GM12891 (cell line): ENCODE measurements at regions not wholly inside any gene's neighbourhood (a gene's known extent, or its start where the extent isn't known, plus 50 kb on each side); places are given as distances from the start of the nearest gene placed in this dataset.
"Not testable (repeated sequence)": the region's sequence is repeated elsewhere in the genome, so short reads cannot be mapped to it uniquely, and the experiment has no call there.

Experiments
- DNase-seq: peaks from one replicate; pipeline ENCODE4 v3.0.0; 2011; ENCODE audit warnings: low spot score; ENCODE audit not compliant: insufficient read length
- FAIRE-seq: peaks from 2 replicates; lab custom pipeline; 2011; peaks lifted over from hg19 to GRCh38; lab: Jason Lieb, UNC
- PAX5 ChIP-seq: IDR thresholded peaks from 2 replicates; pipeline ENCODE4 v1.6.1; 2011; ENCODE audit warnings: low read length, moderate library complexity, mild to moderate bottlenecking; ENCODE audit not compliant: insufficient read depth, severe bottlenecking
- POLR2A ChIP-seq: IDR thresholded peaks from 2 replicates; pipeline ENCODE4 v1.6.1; 2011; ENCODE audit warnings: low read depth, low read length, control low read depth
- POLR2AphosphoS5 ChIP-seq: IDR thresholded peaks from 2 replicates; pipeline ENCODE4 v1.6.1; 2011; ENCODE audit warnings: low read depth, low read length, control low read depth
- POU2F2 ChIP-seq: IDR thresholded peaks from 2 replicates; pipeline ENCODE4 v1.6.1; 2011; ENCODE audit warnings: low read depth, mild to moderate bottlenecking, control low read depth, low read length, moderate library complexity
- SPI1 ChIP-seq: IDR thresholded peaks from 2 replicates; pipeline ENCODE4 v1.6.1; 2011; ENCODE audit warnings: low read depth, low read length, control low read depth
- TAF1 ChIP-seq: IDR thresholded peaks from 2 replicates; pipeline ENCODE4 v1.6.1; 2011; ENCODE audit warnings: low read depth, low read length, control low read depth

DNA sequence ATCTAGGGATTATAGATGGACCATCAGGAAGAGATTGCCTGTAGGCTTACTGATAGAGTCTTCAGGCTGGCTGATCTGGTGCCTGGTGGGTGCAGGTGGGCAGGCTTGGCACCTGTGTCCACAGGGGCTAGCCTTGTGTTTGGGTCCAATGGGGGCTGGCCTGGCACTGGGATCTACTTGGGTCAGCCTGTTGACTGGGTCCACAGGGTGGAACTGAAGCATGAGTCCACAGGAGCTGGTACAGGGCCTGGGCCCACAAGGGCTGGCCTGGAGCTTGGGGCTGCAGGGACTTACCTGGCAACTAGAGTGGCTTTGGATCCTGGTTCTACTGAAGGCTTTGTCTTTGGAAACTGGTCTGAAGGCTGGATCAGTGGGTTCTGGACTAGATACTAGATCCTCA lies 1217.7 kb downstream of the CDH11 start:
- TF ChIP-seq SPI1 (no peak), POLR2A (no peak), TAF1 (no peak), POU2F2 (no peak), POLR2AphosphoS5 (no peak), PAX5 (no peak)
- FAIRE-seq (no peak), DNase-seq (no peak)

DNA sequence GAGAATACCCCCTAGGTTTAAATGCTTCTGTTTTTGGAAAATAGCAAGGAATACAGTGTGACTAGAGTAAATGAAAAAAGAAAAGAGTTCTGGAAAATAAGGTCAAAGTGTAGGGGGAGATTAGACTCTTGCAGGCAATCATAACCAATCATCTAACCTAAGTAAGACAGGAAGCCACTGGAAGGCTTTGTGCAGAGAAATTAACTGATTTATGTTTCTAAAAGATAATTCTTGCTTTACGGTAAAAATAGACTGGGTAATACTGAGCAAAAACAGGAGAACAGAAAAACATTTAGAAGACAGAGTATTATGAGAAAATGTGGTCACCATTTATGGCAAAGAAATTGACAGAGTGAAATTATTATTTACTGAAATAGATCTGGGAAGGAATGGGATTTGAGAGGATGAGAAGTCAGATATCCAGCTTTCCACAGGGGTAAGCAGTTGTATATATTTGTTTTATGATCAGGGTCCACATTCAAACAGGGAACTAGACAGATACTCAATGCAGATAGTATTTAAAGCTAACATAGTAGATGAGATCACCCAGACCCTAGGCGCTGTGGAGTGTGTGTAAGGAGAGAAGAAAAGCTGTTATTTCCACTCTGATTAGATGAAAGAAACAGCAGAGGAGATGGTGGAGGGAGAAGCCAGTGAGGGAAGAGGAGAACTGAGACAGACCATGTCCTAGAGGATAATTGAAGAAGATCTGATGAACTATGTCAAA lies 1225.3 kb downstream of the CDH11 start:
- DNase-seq: no peak
- FAIRE-seq: no peak
- no peak for TF ChIP-seq SPI1
- TF ChIP-seq POLR2AphosphoS5: no peak
- TF ChIP-seq TAF1: no peak
- no peak for TF ChIP-seq PAX5
- TF ChIP-seq POU2F2: no peak
- no peak for TF ChIP-seq POLR2A

GRCh38 chr16:63890723-63891122 lies 1231.1 kb downstream of the CDH11 start:
- TF ChIP-seq POLR2A: no peak
- no peak for TF ChIP-seq TAF1
- no peak for TF ChIP-seq SPI1
- no peak for TF ChIP-seq POLR2AphosphoS5
- TF ChIP-seq POU2F2: no peak
- TF ChIP-seq PAX5: no peak
- FAIRE-seq (no peak), DNase-seq (no peak)

- DNase-seq (no peak), FAIRE-seq (no peak)
- no peak for TF ChIP-seq POLR2A
- no peak for TF ChIP-seq PAX5
- no peak for TF ChIP-seq TAF1
- no peak for TF ChIP-seq SPI1
- TF ChIP-seq POLR2AphosphoS5: no peak
- no peak for TF ChIP-seq POU2F2
These were observed 1231.8 kb downstream of the CDH11 start for GRCh38 chr16:63890081-63890480.

GRCh38 chr16:63883091-63883490 lies 1238.8 kb downstream of the CDH11 start:
- TF ChIP-seq PAX5 (no peak), POLR2A (no peak), POLR2AphosphoS5 (no peak), SPI1 (no peak), POU2F2 (no peak), TAF1 (no peak)
- no peak for FAIRE-seq
- DNase-seq: no peak

DNA sequence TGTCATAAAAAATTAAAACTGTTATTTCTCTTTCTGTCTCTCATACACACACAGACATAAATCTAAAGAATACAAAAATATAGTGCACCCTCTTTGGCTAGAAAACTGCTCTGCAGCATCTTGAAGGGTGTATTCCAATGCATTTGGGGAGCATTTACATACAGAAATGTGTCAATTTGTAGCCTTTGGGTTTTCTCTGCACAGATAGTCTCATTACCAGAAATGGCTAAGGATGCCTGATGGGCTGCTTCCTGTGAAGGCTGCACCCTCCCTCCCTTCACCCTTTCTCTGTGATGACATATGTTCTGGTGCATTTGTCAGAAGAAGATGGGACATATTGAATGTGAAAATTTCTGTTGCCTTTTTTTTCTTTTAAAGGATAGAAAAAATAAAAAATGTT lies 1239.3 kb downstream of the CDH11 start:
- DNase-seq (no peak), FAIRE-seq (no peak)
- no peak for TF ChIP-seq POLR2A
- no peak for TF ChIP-seq SPI1
- no peak for TF ChIP-seq POU2F2
- TF ChIP-seq PAX5: no peak
- TF ChIP-seq POLR2AphosphoS5: no peak
- TF ChIP-seq TAF1: no peak

DNA sequence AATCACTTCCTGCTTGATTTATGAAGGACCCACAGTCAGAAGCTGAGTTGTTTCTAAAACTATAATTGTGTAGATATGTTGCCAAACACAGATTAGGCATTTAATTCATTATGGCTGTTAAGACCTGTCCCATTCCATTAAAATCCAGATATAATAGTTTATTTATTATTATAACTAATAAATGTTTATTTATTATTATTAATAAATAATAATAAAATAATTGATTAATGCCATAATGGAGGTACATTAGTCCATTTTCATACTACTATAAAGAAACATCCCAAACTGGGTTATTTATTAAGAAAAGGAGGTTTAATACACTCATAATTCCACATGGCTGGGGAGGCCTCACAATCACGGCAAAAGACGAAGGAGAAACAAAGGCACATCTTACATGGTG lies 1240.9 kb downstream of the CDH11 start:
- FAIRE-seq: no peak
- DNase-seq: no peak
- TF ChIP-seq POU2F2 (no peak), SPI1 (no peak), POLR2A (no peak), TAF1 (no peak), PAX5 (no peak), POLR2AphosphoS5 (no peak)

GRCh38 chr16:63877401-63877800 lies 1244.5 kb downstream of the CDH11 start:
- DNase-seq (no peak), FAIRE-seq (no peak)
- TF ChIP-seq TAF1 (no peak), POLR2A (no peak), POLR2AphosphoS5 (no peak), SPI1 (no peak), PAX5 (no peak), POU2F2 (no peak)

DNA sequence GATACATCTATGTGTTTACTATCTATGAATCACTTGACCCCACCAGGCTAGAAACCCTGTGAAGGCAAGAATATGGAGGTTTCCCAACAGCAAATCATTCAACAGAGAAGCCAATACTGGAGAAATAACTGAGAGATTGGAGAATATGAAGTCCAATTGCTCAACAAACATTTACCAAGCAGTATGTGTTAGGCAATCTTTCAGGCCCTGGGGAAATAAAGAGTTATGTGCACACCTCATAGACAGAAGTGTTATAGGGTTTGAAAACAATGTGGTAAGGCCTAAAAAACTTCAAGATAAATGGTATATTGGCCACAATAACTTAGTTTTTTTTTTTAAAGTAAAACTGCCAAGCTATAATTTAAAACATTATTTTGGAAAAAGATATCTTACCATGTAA lies 1245.8 kb downstream of the CDH11 start:
- TF ChIP-seq POLR2AphosphoS5 (no peak), PAX5 (no peak), POLR2A (no peak), SPI1 (no peak), POU2F2 (no peak), TAF1 (no peak)
- FAIRE-seq (no peak), DNase-seq (no peak)

- DNase-seq, FAIRE-seq: not testable (repeated sequence)
These were observed 1261.2 kb downstream of the CDH11 start for GRCh38 chr16:63860700-63861099.
